SK-N-SH (cell line): ENCODE measurements at regions not wholly inside any gene's neighbourhood (a gene's known extent, or its start where the extent isn't known, plus 50 kb on each side); places are given as distances from the start of the nearest gene placed in this dataset.

Experiments
- CTCF ChIA-PET: fragments of 300-600, 350-600 bp; formaldehyde crosslinking; extraction: SDS; loops from one replicate; lab custom pipeline; 2021; lab: Yijun Ruan, JAX
- POLR2A ChIA-PET: fragments of 350-600 bp; sonication (Branson Sonifier 250); formaldehyde crosslinking; extraction: SDS; loops from one replicate; lab custom pipeline; 2020; ENCODE audit warnings: antibody characterized with exemption, inconsistent platforms; lab: Yijun Ruan, JAX
- DNase-seq: peaks from one replicate; pipeline ENCODE4 v3.0.0; 2012
- H2AFZ ChIP-seq: fragments of 200-600 bp; sonication (generic); 2 replicates; pipeline ENCODE4 v1.8.1; 2016; ENCODE audit warnings: antibody characterized with exemption, mild to moderate bottlenecking, low read depth
- H3F3A ChIP-seq: fragments of 200-600 bp; sonication (generic); replicated peaks from 2 replicates; pipeline ENCODE3; 2016; ENCODE audit warnings: antibody characterized with exemption, mild to moderate bottlenecking; ENCODE audit not compliant: insufficient read depth
- H3K27ac ChIP-seq, 2 experiments: fragments of 200-500 bp in 1 of 2; fragments of 200-600 bp in 1 of 2; sonication (Bioruptor generic) in 1 of 2; sonication (generic), shearing (Covaris generic) in 1 of 2; 2 replicates each; pipeline versions ENCODE4 v1.5.1 to v1.6.1; 2014 to 2016; ENCODE audit warnings: low read depth in 2 of 2, inconsistent platforms in 1 of 2, low read length in 1 of 2, mild to moderate bottlenecking in 1 of 2, mixed read lengths in 1 of 2
- H3K27me3 ChIP-seq: fragments of 200-600 bp; sonication (generic), shearing (Covaris generic); 2 replicates; pipeline ENCODE4 v1.6.1; 2016; ENCODE audit warnings: mixed run types; ENCODE audit not compliant: insufficient read depth
- H3K36me3 ChIP-seq, 2 experiments: fragments of 200-500 bp in 1 of 2; fragments of 200-600 bp in 1 of 2; sonication (Bioruptor generic) in 1 of 2; sonication (generic) in 1 of 2; replicated peaks in 1 of 2; 2 replicates each; pipeline versions ENCODE3 to v1.5.1; 2014 to 2016; ENCODE audit warnings: low read length in 1 of 2, mild to moderate bottlenecking in 1 of 2; ENCODE audit not compliant: insufficient read depth in 2 of 2, control insufficient read depth in 1 of 2
- H3K4me1 ChIP-seq, 2 experiments: fragments of 200-500 bp in 1 of 2; fragments of 200-600 bp in 1 of 2; sonication (Bioruptor generic) in 1 of 2; sonication (generic), shearing (Covaris generic) in 1 of 2; 2 replicates each; pipeline versions ENCODE4 v1.5.1 to v1.6.1; 2014 to 2016; ENCODE audit warnings: low read depth in 1 of 2, low read length in 1 of 2, mixed run types in 1 of 2; ENCODE audit not compliant: insufficient read depth in 2 of 2, control insufficient read depth in 1 of 2
- H3K4me2 ChIP-seq: fragments of 200-600 bp; sonication (generic), shearing (Covaris generic); 2 replicates; pipeline ENCODE4 v1.6.1; 2017; ENCODE audit warnings: mixed run types
- H3K4me3 ChIP-seq, 2 experiments: fragments of 200-500 bp in 1 of 2; fragments of 200-600 bp in 1 of 2; sonication (Bioruptor generic) in 1 of 2; sonication (generic), shearing (Covaris generic) in 1 of 2; 2 replicates each; pipeline versions ENCODE4 v1.5.1 to v1.8.1; 2014 to 2016; ENCODE audit warnings: low read depth in 2 of 2, inconsistent platforms in 1 of 2, low read length in 1 of 2, mild to moderate bottlenecking in 1 of 2, mixed read lengths in 1 of 2, moderate library complexity in 1 of 2
- H3K79me2 ChIP-seq: fragments of 200-600 bp; sonication (generic); 2 replicates; pipeline ENCODE4 v1.8.1; 2017; ENCODE audit warnings: mild to moderate bottlenecking; ENCODE audit not compliant: insufficient read depth
- H3K9ac ChIP-seq: fragments of 200-600 bp; sonication (generic); 2 replicates; pipeline ENCODE4 v1.6.1; 2017; ENCODE audit warnings: mixed run types
- H3K9me2 ChIP-seq: fragments of 200-600 bp; sonication (generic); 2 replicates; pipeline ENCODE4 v1.6.1; 2017; ENCODE audit warnings: mixed run types
- H3K9me3 ChIP-seq: fragments of 200-600 bp; sonication (generic); 2 replicates; pipeline ENCODE4 v1.6.1; 2017; ENCODE audit warnings: mixed run types, mild to moderate bottlenecking, moderate library complexity
- H4K20me1 ChIP-seq: fragments of 200-600 bp; sonication (generic); 2 replicates; pipeline ENCODE4 v1.6.1; 2017; ENCODE audit warnings: mild to moderate bottlenecking, mixed run types; ENCODE audit not compliant: insufficient read depth
- FOXM1 ChIP-seq: IDR thresholded peaks from 2 replicates; pipeline ENCODE4 v1.4.0; 2012; ENCODE audit warnings: low read depth, mild to moderate bottlenecking
- GABPA ChIP-seq: IDR thresholded peaks from 2 replicates; pipeline ENCODE4 v1.4.0; 2012; ENCODE audit warnings: low read depth, mild to moderate bottlenecking
- GATA2 ChIP-seq: sonication (generic); formaldehyde crosslinking; IDR thresholded peaks from 2 replicates; pipeline ENCODE4 v1.5.0; 2020; ENCODE audit warnings: mild to moderate bottlenecking, missing genetic modification reagents
- JUND ChIP-seq: IDR thresholded peaks from 2 replicates; pipeline ENCODE4 v1.4.0; 2012
- NRF1 ChIP-seq: IDR thresholded peaks from 2 replicates; pipeline ENCODE4 v1.6.1; 2012; ENCODE audit warnings: low read depth, mild to moderate bottlenecking, low read length
- RAD21 ChIP-seq: IDR thresholded peaks from 2 replicates; pipeline ENCODE4 v1.6.1; 2012; ENCODE audit warnings: mild to moderate bottlenecking, low read length
- SIN3A ChIP-seq: IDR thresholded peaks from 2 replicates; pipeline ENCODE4 v1.6.1; 2012; ENCODE audit warnings: low read depth, mild to moderate bottlenecking, low read length, moderate library complexity, borderline replicate concordance
- SMC3 ChIP-seq: IDR thresholded peaks from 2 replicates; pipeline ENCODE4 v1.6.1; 2012; ENCODE audit warnings: low read depth, low read length, improper control_type of control experiment
- TCF12 ChIP-seq: IDR thresholded peaks from 2 replicates; pipeline ENCODE4 v1.4.0; 2012
- TEAD4 ChIP-seq: IDR thresholded peaks from 2 replicates; pipeline ENCODE4 v1.4.0; 2012; ENCODE audit warnings: mild to moderate bottlenecking, borderline replicate concordance; ENCODE audit not compliant: insufficient read depth
- YY1 ChIP-seq: IDR thresholded peaks from 2 replicates; pipeline ENCODE4 v1.4.0; 2012; ENCODE audit warnings: low read depth, mild to moderate bottlenecking
- WGBS: methylation state at CpG from one replicate; pipeline ENCODE4 v1.1.6; 2017; ENCODE audit warnings: low lambda C conversion rate; 5-methylcytosine and 5-hydroxymethylcytosine counted together
- TF ChIP-seq, protein P1 (sequence below): IDR thresholded peaks from 2 replicates; pipeline ENCODE4 v1.4.0; 2012; ENCODE audit warnings: low read depth, borderline replicate concordance
- TF ChIP-seq, protein P2 (sequence below): fragments of 200-600 bp; sonication (generic); IDR thresholded peaks from 2 replicates; pipeline ENCODE4 v1.6.1; 2017; ENCODE audit warnings: antibody characterized with exemption, mild to moderate bottlenecking, moderate library complexity
- TF ChIP-seq, protein P3 (sequence below): fragments of 150-350 bp; IDR thresholded peaks from 2 replicates; pipeline ENCODE4 v1.6.1; 2016; ENCODE audit warnings: mild to moderate bottlenecking, low read depth, low read length
- TF ChIP-seq, protein P4 (sequence below): fragments of 150-350 bp; IDR thresholded peaks from 2 replicates; pipeline ENCODE4 v1.6.1; 2017; ENCODE audit warnings: antibody characterized with exemption, low read length, low read depth, borderline replicate concordance
- TF ChIP-seq, protein P5 (sequence below): IDR thresholded peaks from 2 replicates; pipeline ENCODE4; 2012

DNA sequence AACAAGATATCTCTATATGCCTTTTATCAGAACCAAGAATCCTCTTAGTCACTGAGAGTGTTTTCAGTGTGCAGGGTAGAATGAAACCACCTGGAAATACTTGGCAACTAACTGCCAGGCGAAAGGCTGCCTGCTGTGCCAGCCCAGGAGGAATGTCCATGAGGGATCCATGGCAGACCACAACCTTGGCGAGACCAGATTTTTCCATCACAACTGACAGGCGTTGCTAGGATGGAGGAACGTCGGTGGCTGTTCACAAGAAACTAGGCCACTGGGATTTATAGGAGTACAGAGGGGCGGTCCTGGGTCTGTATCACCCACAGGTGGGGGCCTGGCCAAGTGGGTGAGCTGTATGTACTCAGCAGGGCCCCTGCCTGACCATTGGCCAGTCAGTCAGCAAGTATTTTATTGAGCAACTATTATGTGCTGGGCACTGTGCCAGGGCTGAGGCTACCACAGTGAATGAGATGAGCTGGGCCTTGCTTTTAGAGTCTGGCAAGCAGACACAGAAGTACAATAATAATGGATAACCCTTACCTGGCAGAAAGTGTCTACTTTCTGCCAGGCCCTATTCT, 199.4 kb downstream of the FOXD2 start:
- WGBS = 64% methylated on average over 3 of the region's 6 CpGs
- Histone ChIP-seq H3K4me1 (peaks cover 0 to 13% of the 10 kb centered on the region in 2 experiments; a peak in 1 of 4 replicates), H3K4me3 (no peak overlapping the region), H3K27ac (no peak overlapping the region), H3F3A (no peaks in the 10 kb centered on the region), H3K36me3 (no peaks in the 10 kb centered on the region), H3K9ac (no peak overlapping the region), H3K4me2 (no peak overlapping the region), H4K20me1 (no peaks in the 10 kb centered on the region), H2AFZ (no peak overlapping the region), H3K9me3 (no peaks in the 10 kb centered on the region), H3K79me2 (no peaks in the 10 kb centered on the region), H3K27me3 (no peaks in the 10 kb centered on the region), H3K9me2 (no peaks in the 10 kb centered on the region)
- ChIA-PET CTCF (no interaction called here), POLR2A (no interaction called here)
- no peak for DNase-seq
- no peak for TF ChIP-seq TEAD4
- TF ChIP-seq GABPA = no peak
- no peak for TF ChIP-seq GATA2 (CRISPR knock-in tag)
- no peak for TF ChIP-seq SMC3
- no peak for TF ChIP-seq SIN3A
- TF ChIP-seq, protein P1, sequence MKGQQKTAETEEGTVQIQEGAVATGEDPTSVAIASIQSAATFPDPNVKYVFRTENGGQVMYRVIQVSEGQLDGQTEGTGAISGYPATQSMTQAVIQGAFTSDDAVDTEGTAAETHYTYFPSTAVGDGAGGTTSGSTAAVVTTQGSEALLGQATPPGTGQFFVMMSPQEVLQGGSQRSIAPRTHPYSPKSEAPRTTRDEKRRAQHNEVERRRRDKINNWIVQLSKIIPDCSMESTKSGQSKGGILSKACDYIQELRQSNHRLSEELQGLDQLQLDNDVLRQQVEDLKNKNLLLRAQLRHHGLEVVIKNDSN = no peak
- TF ChIP-seq, protein P2, sequence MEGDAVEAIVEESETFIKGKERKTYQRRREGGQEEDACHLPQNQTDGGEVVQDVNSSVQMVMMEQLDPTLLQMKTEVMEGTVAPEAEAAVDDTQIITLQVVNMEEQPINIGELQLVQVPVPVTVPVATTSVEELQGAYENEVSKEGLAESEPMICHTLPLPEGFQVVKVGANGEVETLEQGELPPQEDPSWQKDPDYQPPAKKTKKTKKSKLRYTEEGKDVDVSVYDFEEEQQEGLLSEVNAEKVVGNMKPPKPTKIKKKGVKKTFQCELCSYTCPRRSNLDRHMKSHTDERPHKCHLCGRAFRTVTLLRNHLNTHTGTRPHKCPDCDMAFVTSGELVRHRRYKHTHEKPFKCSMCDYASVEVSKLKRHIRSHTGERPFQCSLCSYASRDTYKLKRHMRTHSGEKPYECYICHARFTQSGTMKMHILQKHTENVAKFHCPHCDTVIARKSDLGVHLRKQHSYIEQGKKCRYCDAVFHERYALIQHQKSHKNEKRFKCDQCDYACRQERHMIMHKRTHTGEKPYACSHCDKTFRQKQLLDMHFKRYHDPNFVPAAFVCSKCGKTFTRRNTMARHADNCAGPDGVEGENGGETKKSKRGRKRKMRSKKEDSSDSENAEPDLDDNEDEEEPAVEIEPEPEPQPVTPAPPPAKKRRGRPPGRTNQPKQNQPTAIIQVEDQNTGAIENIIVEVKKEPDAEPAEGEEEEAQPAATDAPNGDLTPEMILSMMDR = no peak
- no peak for TF ChIP-seq JUND
- TF ChIP-seq, protein P3, sequence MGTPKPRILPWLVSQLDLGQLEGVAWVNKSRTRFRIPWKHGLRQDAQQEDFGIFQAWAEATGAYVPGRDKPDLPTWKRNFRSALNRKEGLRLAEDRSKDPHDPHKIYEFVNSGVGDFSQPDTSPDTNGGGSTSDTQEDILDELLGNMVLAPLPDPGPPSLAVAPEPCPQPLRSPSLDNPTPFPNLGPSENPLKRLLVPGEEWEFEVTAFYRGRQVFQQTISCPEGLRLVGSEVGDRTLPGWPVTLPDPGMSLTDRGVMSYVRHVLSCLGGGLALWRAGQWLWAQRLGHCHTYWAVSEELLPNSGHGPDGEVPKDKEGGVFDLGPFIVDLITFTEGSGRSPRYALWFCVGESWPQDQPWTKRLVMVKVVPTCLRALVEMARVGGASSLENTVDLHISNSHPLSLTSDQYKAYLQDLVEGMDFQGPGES = no peak
- no peak for TF ChIP-seq FOXM1
- TF ChIP-seq, protein P4, sequence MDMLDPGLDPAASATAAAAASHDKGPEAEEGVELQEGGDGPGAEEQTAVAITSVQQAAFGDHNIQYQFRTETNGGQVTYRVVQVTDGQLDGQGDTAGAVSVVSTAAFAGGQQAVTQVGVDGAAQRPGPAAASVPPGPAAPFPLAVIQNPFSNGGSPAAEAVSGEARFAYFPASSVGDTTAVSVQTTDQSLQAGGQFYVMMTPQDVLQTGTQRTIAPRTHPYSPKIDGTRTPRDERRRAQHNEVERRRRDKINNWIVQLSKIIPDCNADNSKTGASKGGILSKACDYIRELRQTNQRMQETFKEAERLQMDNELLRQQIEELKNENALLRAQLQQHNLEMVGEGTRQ = no peak
- no peak for TF ChIP-seq YY1
- TF ChIP-seq, protein P5, sequence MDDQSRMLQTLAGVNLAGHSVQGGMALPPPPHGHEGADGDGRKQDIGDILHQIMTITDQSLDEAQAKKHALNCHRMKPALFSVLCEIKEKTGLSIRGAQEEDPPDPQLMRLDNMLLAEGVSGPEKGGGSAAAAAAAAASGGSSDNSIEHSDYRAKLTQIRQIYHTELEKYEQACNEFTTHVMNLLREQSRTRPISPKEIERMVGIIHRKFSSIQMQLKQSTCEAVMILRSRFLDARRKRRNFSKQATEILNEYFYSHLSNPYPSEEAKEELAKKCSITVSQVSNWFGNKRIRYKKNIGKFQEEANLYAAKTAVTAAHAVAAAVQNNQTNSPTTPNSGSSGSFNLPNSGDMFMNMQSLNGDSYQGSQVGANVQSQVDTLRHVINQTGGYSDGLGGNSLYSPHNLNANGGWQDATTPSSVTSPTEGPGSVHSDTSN = no peak
- TF ChIP-seq TCF12 = no peak
- TF ChIP-seq RAD21 = no peak
- TF ChIP-seq NRF1 = no peak
